ENCODE measurements at regions not wholly inside any gene's neighbourhood (a gene's known extent, or its start where the extent isn't known, plus 50 kb on each side); places are given as distances from the start of the nearest gene placed in this dataset.

- Histone ChIP-seq H2AFZ (ENCODE audit: control insufficient read depth, low read length) (no peak overlapping the region), H3K79me2 (ENCODE audit: control insufficient read depth, insufficient read depth, low read length) (no peaks in the 10 kb centered on the region), H3K36me3 (ENCODE audit: control insufficient read depth in 2 of 2, extremely low read depth in 1 of 2, insufficient read depth in 2 of 2, low read length in 2 of 2) (no peaks in the 10 kb centered on the region), H3K4me3 (ENCODE audit: control insufficient read depth in 2 of 3, extremely low read depth in 1 of 3, insufficient read depth in 2 of 3, low read depth in 1 of 3, low read length in 3 of 3) (no peak overlapping the region), H4K20me1 (ENCODE audit: control insufficient read depth, extremely low read depth, insufficient read depth, low read length) (no peaks in the 10 kb centered on the region), H3K27me3 (ENCODE audit: control insufficient read depth, extremely low read depth, insufficient read depth, low read length) (no peaks in the 10 kb centered on the region), H3K4me1 (ENCODE audit: control insufficient read depth, extremely low read depth, insufficient read depth, low read length) (no peaks in the 10 kb centered on the region), H3K9me3 (ENCODE audit: control insufficient read depth, low read depth, low read length) (no peaks in the 10 kb centered on the region), H3K9me1 (ENCODE audit: control insufficient read depth, extremely low read depth, insufficient read depth, low read length) (no peaks in the 10 kb centered on the region), H3K9ac (ENCODE audit: control insufficient read depth, extremely low read depth, insufficient read depth, low read length) (no peak overlapping the region), H3K27ac (ENCODE audit: control insufficient read depth, insufficient read depth, low read length) (no peak overlapping the region), H3K4me2 (ENCODE audit: control insufficient read depth, extremely low read depth, insufficient read depth, low read depth, low read length) (no peak overlapping the region)
- no peak for FAIRE-seq
- TF ChIP-seq CTCF (optimal IDR thresholded peaks at IDR 0.05 in 1 of 3, IDR thresholded peaks at IDR 0.05 in 1 of 3, conservative IDR thresholded peaks at IDR 0.05 in 1 of 3; ENCODE audit: extremely low read depth in 1 of 3, insufficient read depth in 2 of 3, low read length in 3 of 3) (no peak), EZH2 (IDR thresholded peaks at IDR 0.05; ENCODE audit: low read length) (no peak)
- no peak for DNase-seq (ENCODE audit: low read depth, low spot score)
- dilution Hi-C loops (cut with MboI; ENCODE audit: extremely low pct_ligation_motif_present, low sequenced_read_pairs): no loop called here
Observed at GRCh38 chr2:204239411-204240165, 303.0 kb downstream of the ICOS start.

GRCh38 chr2:204240961-204241360 lies 304.3 kb upstream of the PARD3B start:
- dilution Hi-C loops (cut with MboI; ENCODE audit: extremely low pct_ligation_motif_present, low sequenced_read_pairs): no loop called here
- no peaks in the 10 kb centered on the region for H3K27me3 ChIP-seq (ENCODE audit: control insufficient read depth, extremely low read depth, insufficient read depth, low read length)
- no peak overlapping the region for H3K9ac ChIP-seq (ENCODE audit: control insufficient read depth, extremely low read depth, insufficient read depth, low read length)
- no peak overlapping the region for H2AFZ ChIP-seq (ENCODE audit: control insufficient read depth, low read length)
- H3K9me3 ChIP-seq (ENCODE audit: control insufficient read depth, low read depth, low read length): no peaks in the 10 kb centered on the region
- H3K36me3 ChIP-seq (ENCODE audit: control insufficient read depth in 2 of 2, extremely low read depth in 1 of 2, insufficient read depth in 2 of 2, low read length in 2 of 2): no peaks in the 10 kb centered on the region
- H3K9me1 ChIP-seq (ENCODE audit: control insufficient read depth, extremely low read depth, insufficient read depth, low read length): no peaks in the 10 kb centered on the region
- H3K4me3 ChIP-seq (ENCODE audit: control insufficient read depth in 2 of 3, extremely low read depth in 1 of 3, insufficient read depth in 2 of 3, low read depth in 1 of 3, low read length in 3 of 3): no peak overlapping the region
- TF ChIP-seq CTCF (optimal IDR thresholded peaks at IDR 0.05 in 1 of 3, IDR thresholded peaks at IDR 0.05 in 1 of 3, conservative IDR thresholded peaks at IDR 0.05 in 1 of 3; ENCODE audit: extremely low read depth in 1 of 3, insufficient read depth in 2 of 3, low read length in 3 of 3) (no peak), EZH2 (IDR thresholded peaks at IDR 0.05; ENCODE audit: low read length) (no peak)
- H3K4me2 ChIP-seq (ENCODE audit: control insufficient read depth, extremely low read depth, insufficient read depth, low read depth, low read length): no peak overlapping the region
- H3K79me2 ChIP-seq (ENCODE audit: control insufficient read depth, insufficient read depth, low read length): no peaks in the 10 kb centered on the region
- no peaks in the 10 kb centered on the region for H4K20me1 ChIP-seq (ENCODE audit: control insufficient read depth, extremely low read depth, insufficient read depth, low read length)
- DNase-seq (ENCODE audit: low read depth, low spot score): no peak
- H3K4me1 ChIP-seq (ENCODE audit: control insufficient read depth, extremely low read depth, insufficient read depth, low read length): no peaks in the 10 kb centered on the region
- no peak overlapping the region for H3K27ac ChIP-seq (ENCODE audit: control insufficient read depth, insufficient read depth, low read length)
- FAIRE-seq: no peak

Measured in keratinocyte (primary cell).